ENCODE measurements at regions not wholly inside any gene's neighbourhood (a gene's known extent, or its start where the extent isn't known, plus 50 kb on each side); places are given as distances from the start of the nearest gene placed in this dataset.

DNA sequence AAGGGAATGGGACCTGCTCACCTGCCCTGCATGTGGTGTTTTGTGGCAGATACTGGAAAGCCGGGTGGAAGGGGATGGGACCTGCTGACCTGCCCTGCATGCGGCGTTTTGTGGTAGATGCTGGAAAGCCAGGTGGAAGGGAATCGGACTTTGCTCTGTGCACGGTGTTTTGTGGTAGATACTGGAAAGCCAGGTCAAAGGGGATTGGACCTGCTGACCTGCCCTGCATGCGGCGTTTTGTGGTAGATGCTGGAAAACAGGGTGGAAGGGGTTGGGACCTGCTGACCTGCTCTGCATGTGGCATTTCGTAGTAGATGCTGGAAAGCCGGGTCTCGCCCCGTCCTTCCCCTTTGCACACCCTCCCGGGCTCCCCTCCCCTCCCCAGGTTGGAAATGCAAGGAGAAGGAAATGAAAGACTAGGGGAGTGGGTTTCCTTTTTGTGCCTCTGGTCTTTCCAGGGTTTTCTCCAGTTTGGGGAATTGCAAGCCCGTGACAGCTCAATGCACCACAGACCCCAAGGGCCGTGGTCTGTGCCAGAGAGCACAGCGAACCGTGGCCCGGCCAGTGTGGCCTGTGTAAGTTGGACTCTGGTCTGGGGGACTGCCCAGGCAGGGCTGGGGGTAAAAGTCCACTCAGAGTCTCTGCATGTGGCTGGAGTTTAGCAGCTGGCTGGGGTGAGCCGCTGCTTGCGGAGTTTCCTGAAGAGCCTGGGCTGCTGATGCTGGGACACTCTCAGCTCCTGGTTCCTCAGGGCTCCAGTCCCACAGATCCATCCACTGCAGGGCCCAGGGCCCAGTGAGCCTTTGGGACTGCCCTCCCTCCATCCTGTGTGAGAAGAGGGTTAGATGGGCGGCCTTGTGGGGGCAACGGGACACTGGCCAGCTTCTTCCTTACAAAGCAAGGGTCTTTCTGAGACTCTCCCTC is 105.5 kb downstream of the CRYAA start:
- no peak for DNase-seq (ENCODE audit: low read depth)

GRCh38 chr21:43273708-43274021 is 104.9 kb downstream of the CRYAA start:
- DNase-seq (ENCODE audit: low read depth): no peak

- no peak for DNase-seq (ENCODE audit: low read depth)
Observed at GRCh38 chr21:43273016-43273707, 104.4 kb downstream of the CRYAA start.

- no peak for DNase-seq (ENCODE audit: low read depth)
Observed at GRCh38 chr21:43272591-43272990, 103.8 kb downstream of the CRYAA start.

GRCh38 chr21:43271452-43272020 is 102.7 kb downstream of the CRYAA start:
- DNase-seq (ENCODE audit: low read depth): no peak

- no peak for DNase-seq (ENCODE audit: low read depth)
Observed at GRCh38 chr21:43270800-43271301, 102.0 kb downstream of the CRYAA start.

- DNase-seq (ENCODE audit: low read depth): no peak
Observed at GRCh38 chr21:43269957-43270705, 101.3 kb downstream of the CRYAA start.

DNA sequence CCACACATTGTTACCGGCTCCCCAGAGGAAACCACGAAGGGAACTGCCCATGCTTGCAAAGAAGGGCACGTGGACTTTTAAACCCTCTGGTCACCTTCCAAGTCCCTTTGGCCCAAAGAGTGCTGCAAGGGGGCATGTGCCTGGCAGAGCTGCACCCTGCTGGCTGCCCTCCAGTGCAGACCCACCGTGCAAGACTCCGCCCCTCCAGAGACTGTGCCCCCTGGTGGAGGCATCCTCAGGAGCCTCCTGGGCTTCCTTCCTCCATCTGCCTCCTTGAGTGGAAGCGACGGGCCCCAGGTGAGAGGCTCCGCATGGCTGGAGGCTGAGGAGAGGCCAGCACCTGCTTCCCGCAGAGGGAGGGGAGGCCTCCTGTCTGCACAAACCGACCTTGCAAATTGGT is 100.6 kb downstream of the CRYAA start:
- no peak for DNase-seq (ENCODE audit: low read depth)

DNA sequence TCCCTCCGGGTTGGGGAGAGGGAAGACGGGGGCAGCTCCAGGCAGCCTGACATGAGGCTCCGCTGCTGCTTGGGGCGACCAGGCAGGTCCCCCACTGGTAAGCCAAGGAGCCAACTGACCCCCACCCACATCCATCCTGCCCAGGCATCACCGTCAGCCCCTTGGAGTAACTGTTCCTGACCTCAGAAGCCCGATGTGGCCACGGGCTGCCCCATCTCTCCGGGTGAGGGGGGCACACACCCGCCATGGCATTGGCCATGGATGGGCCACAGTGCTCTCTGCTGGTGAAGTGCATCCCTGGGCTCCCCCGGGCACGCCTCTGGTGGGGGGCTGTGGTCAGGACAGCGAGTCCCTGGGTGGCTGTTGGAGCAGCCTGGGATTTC is 100.0 kb downstream of the CRYAA start:
- no peak for DNase-seq (ENCODE audit: low read depth)

- no peak for DNase-seq (ENCODE audit: low read depth)
Observed at GRCh38 chr21:43268086-43268803, 99.4 kb downstream of the CRYAA start.

DNA sequence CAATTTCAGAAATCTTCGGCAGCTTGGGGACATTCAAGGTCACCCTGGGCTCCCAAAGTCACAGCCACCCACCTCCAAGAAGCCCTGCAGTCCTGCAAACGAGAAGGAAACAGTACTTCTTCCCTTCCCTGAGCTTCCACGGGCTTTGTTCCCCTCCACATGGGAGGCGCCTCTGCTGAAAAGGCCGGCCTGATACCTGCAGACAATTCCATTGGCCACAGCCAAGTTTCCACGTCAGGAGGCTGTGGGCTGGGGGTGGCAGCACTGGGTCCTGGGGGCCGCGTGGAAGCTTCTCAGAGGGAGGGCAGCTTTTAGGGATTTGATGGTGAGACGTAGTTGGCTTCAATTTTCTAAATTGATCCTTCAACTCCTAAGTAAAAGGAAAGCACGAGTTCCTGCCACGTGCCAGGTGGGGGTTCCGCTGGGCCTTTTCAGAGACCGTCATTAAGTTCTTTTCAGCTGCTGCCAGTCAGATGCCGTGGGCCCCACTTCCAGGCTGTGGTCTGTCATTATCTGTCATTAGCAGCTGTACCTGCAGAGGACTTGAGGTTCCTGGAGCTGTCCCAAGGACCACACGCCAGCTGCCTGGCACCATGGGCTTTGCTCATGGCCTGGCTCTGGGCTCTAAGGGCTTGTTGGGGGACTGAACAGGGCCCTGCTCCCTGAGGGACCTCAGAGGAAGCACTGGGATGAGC is 98.7 kb downstream of the CRYAA start:
- no peak for DNase-seq (ENCODE audit: low read depth)

DNA sequence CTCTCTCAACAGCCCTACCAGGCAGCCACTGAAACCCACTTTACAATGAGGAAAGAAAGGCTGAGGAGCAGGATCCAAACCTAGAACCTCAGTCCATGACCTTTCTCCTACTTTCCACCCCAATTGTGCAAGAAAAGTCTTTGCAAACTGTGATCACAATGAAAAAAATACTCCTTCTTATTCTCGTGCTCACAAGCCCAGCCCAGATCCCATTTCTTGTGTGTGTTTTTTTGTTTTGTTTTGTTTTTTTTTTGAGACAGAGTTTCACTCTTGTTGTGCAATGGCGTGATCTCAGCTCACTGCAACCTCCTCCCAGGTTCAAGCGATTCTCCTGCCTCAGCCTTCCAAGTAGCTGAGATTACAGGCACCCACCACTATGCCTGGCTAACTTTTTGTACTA is 97.7 kb downstream of the CRYAA start:
- no peak for DNase-seq (ENCODE audit: low read depth)

- no peak for DNase-seq (ENCODE audit: low read depth)
Observed at GRCh38 chr21:43262427-43262826, 93.6 kb downstream of the CRYAA start.

Measured in renal cortical epithelial cell (primary cell).